RWPE2 (cell line): ENCODE measurements at regions not wholly inside any gene's neighbourhood (a gene's known extent, or its start where the extent isn't known, plus 50 kb on each side); places are given as distances from the start of the nearest gene placed in this dataset.
"Not testable (repeated sequence)": the region's sequence is repeated elsewhere in the genome, so short reads cannot be mapped to it uniquely, and the experiment has no call there.

ENCODE experiments used
- ATAC-seq: fragments of 200-7000 bp; cut with Tn5 transposase; 3 replicates; pipeline ENCODE4 v1.9.1; 2021; ENCODE audit warnings: low read depth
- DNase-seq: peaks from one replicate; pipeline ENCODE4 v3.0.0-alpha.2; 2020; ENCODE audit warnings: low spot score
- H3K27ac ChIP-seq: fragments of 450-650 bp; 2 replicates; pipeline ENCODE4 v1.5.1; 2017; ENCODE audit warnings: mild to moderate bottlenecking; ENCODE audit not compliant: poor library complexity, severe bottlenecking
- H3K27me3 ChIP-seq: fragments of 250-450 bp; sonication (Bioruptor Pico); 2 replicates; pipeline ENCODE4 v1.5.1; 2021; ENCODE audit warnings: mild to moderate bottlenecking, moderate library complexity; ENCODE audit not compliant: insufficient read depth, poor library complexity, severe bottlenecking
- H3K36me3 ChIP-seq: fragments of 250-450 bp; sonication (Bioruptor Pico); 2 replicates; pipeline ENCODE4 v1.5.1; 2020; ENCODE audit warnings: low read depth, mild to moderate bottlenecking, moderate library complexity
- H3K4me1 ChIP-seq: fragments of 250-450 bp; sonication (Bioruptor Pico); 2 replicates; pipeline ENCODE4 v1.5.1; 2021; ENCODE audit warnings: mild to moderate bottlenecking, moderate library complexity; ENCODE audit not compliant: insufficient read depth, poor library complexity, severe bottlenecking
- H3K4me3 ChIP-seq: fragments of 250-450 bp; sonication (Bioruptor Pico); 2 replicates; pipeline ENCODE4 v1.5.1; 2021; ENCODE audit warnings: mild to moderate bottlenecking, moderate library complexity; ENCODE audit not compliant: severe bottlenecking
- H3K9me3 ChIP-seq: fragments of 250-450 bp; sonication (Bioruptor Pico); 2 replicates; pipeline ENCODE4 v1.5.1; 2021; ENCODE audit warnings: mild to moderate bottlenecking, moderate library complexity; ENCODE audit not compliant: severe bottlenecking
- TF ChIP-seq, protein P1 (sequence below): fragments of 450-650 bp; IDR thresholded peaks from one replicate; pipeline ENCODE4 v1.5.1; 2017; ENCODE audit warnings: mild to moderate bottlenecking, moderate library complexity; ENCODE audit not compliant: poor library complexity, severe bottlenecking

DNA sequence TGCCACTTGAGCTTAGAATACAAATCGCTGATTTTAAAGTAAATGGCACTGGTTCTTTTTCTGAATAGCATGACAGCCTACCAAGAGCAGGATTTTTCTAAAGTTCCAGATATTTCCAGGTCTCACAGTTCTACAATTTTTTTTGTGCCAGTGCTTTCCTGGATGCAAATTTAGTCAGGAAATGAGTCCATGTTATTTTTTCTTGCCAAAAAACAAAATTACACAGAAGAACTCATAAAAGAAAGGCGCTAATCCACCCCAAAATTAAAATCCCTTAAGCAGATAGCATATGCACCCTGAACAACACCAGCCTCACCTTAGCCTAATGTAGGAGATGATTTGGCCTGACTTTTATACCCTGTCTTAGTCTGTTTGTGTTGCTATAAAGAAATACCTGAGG lies 86.4 kb upstream of the ARG1 start:
- ATAC-seq: no peak
- TF ChIP-seq, protein P1, sequence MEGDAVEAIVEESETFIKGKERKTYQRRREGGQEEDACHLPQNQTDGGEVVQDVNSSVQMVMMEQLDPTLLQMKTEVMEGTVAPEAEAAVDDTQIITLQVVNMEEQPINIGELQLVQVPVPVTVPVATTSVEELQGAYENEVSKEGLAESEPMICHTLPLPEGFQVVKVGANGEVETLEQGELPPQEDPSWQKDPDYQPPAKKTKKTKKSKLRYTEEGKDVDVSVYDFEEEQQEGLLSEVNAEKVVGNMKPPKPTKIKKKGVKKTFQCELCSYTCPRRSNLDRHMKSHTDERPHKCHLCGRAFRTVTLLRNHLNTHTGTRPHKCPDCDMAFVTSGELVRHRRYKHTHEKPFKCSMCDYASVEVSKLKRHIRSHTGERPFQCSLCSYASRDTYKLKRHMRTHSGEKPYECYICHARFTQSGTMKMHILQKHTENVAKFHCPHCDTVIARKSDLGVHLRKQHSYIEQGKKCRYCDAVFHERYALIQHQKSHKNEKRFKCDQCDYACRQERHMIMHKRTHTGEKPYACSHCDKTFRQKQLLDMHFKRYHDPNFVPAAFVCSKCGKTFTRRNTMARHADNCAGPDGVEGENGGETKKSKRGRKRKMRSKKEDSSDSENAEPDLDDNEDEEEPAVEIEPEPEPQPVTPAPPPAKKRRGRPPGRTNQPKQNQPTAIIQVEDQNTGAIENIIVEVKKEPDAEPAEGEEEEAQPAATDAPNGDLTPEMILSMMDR: no peak
- H3K4me3 ChIP-seq: no peak overlapping the region

DNA sequence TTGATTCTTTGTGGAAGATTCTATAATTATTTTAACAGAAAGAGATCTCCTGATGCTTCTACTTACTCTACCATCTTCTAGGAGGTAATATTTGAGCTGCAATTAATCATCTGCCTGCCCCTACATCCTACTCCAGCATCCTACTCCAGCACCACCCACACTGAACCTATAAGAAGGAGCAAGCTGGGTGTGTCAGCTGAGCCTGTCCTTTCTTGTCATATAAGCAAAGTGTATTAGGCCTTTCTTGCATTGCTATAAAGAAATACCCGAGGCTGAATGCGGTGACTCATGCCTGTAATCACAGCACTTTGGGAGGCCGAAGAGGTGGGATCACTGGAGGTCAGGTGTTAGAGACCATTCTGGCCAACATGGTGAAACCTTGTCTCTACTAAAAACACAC lies 84.2 kb upstream of the ARG1 start:
- H3K4me1 ChIP-seq: no peaks in the 10 kb centered on the region
- H3K9me3 ChIP-seq: no peaks in the 10 kb centered on the region
- H3K27ac ChIP-seq: no peak overlapping the region
- H3K27me3 ChIP-seq: no peaks in the 10 kb centered on the region
- no peaks in the 10 kb centered on the region for H3K36me3 ChIP-seq
- no peak overlapping the region for H3K4me3 ChIP-seq
- TF ChIP-seq, protein P1: no peak
- no peak for DNase-seq
- ATAC-seq: peak; percentile 49; the same call in 2 of the 3 replicates

More for the DNA sequence above, 86.4 kb upstream of the ARG1 start:
- H3K27me3 ChIP-seq: no peaks in the 10 kb centered on the region
- no peaks in the 10 kb centered on the region for H3K9me3 ChIP-seq
- no peaks in the 10 kb centered on the region for H3K4me1 ChIP-seq
- H3K36me3 ChIP-seq: no peaks in the 10 kb centered on the region
- no peak overlapping the region for H3K27ac ChIP-seq
- DNase-seq: no peak

DNA sequence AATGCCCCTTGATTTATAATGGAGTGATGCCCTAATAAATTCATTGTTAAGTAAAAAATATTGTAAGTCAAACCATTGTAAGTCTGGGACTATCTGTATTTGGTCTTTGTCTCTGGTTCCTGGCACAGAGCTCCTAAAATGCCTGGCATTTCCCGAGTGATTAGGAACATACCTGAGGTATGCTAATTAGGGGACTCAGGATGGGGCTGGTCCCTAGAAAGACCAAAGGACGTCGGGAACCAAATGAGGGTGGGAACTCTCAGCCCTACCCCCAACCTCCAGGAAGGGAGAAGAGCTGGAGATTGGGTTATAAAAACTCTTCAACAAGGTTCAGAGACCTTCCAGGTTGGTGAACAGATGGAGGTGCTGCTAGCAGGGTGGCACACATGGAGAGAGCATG lies 82.6 kb upstream of the ARG1 start:
- Histone ChIP-seq H3K9me3 (no peaks in the 10 kb centered on the region), H3K27ac (no peak overlapping the region), H3K27me3 (no peaks in the 10 kb centered on the region), H3K4me3 (no peak overlapping the region), H3K4me1 (no peaks in the 10 kb centered on the region), H3K36me3 (no peaks in the 10 kb centered on the region)
- ATAC-seq (no peak), DNase-seq (no peak)
- TF ChIP-seq, protein P1: no peak

DNA sequence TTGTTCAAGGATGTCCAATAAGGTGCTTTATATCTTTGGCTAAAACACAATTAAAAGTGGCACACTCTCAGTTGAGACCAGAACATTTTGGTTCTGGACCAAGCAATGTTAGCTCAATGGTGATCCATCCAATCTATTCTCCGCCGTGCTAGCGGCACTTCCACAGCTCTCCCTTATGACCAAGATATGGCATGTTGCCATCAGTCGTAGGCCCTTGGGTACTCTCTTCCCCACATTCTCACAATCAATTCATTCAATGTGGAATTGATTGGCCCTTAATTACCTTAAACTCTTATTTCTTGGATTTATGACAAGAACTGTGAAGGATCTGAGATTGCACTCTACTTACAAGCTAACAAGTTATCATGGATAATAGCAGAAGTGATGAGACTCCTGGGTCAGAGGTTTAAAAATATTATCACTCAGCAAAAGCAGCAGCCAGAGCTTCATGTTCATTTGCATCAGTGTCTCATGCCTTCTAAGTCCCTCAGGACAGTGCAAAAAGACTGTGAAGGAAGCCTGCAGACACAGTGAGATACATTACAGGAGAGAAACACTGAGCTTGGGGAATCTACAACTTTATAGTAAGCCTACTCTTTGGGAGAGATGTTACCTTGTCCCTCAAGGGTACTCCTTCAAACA lies 80.0 kb upstream of the ARG1 start:
- H3K4me3 ChIP-seq: no peak overlapping the region
- DNase-seq (no peak), ATAC-seq (no peak)
- no peaks in the 10 kb centered on the region for H3K27me3 ChIP-seq
- TF ChIP-seq, protein P1: no peak
- no peak overlapping the region for H3K27ac ChIP-seq
- no peaks in the 10 kb centered on the region for H3K36me3 ChIP-seq
- H3K4me1 ChIP-seq: no peaks in the 10 kb centered on the region
- H3K9me3 ChIP-seq: no peaks in the 10 kb centered on the region

DNA sequence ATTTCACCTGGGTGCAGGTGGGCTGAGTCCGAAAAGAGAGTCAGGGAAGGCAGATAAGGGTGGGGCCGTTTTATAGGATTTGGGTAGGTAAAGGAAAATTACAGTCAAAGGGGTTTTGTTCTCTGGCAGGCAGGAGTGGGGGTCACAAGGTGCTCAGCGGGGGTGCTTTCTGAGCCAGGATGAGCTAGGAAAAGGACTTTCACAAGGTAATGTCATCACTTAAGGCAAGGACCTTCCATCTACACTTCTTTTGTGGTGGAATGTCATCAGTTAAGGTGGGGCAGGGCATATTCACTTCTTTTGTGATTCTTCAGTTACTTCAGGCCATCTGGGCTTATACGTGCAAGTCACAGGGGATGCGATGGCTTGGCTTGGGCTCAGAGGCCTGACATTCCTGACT lies 68.6 kb upstream of the ARG1 start:
- not testable (repeated sequence) for H3K4me1 ChIP-seq, H3K4me3 ChIP-seq, H3K27ac ChIP-seq, ATAC-seq, H3K36me3 ChIP-seq, H3K27me3 ChIP-seq, DNase-seq, H3K9me3 ChIP-seq
